ENCODE measurements at regions not wholly inside any gene's neighbourhood (a gene's known extent, or its start where the extent isn't known, plus 50 kb on each side); places are given as distances from the start of the nearest gene placed in this dataset.

GRCh38 chr1:65593516-65593915, 173.0 kb downstream of the LEPR start:
- Histone ChIP-seq H2AFZ (replicated peaks; ENCODE audit: low read length, poor library complexity) (no peak overlapping the region), H3K4me2 (ENCODE audit: low read depth, low read length) (no peak overlapping the region), H3K14ac (replicated peaks; ENCODE audit: low read depth, low read length) (no peak overlapping the region), H3K56ac (ENCODE audit: extremely low read depth, insufficient read depth, low read length) (no peak overlapping the region), H3K27me3 (ENCODE audit: control insufficient read depth, insufficient read depth, low read length) (no peaks in the 10 kb centered on the region), H3K9me3 (ENCODE audit: control insufficient read depth, insufficient read depth, low read length) (no peaks in the 10 kb centered on the region), H4K5ac (ENCODE audit: low read depth, low read length) (no peak overlapping the region), H3K27ac (ENCODE audit: insufficient read depth, low read length) (no peak overlapping the region), H3K23ac (ENCODE audit: low read depth, low read length) (no peak overlapping the region), H3K18ac (ENCODE audit: low read depth, low read length) (no peak overlapping the region), H4K91ac (ENCODE audit: insufficient read depth, low read depth, low read length) (no peak overlapping the region), H3K9me1 (ENCODE audit: insufficient read depth, low read length) (no peaks in the 10 kb centered on the region), H2BK120ac (ENCODE audit: low read depth, low read length) (no peak overlapping the region), H4K20me1 (ENCODE audit: insufficient read depth, low read length) (no peaks in the 10 kb centered on the region), H3K4ac (ENCODE audit: low read depth, low read length) (no peak overlapping the region), H3K9ac (ENCODE audit: low read depth, low read length) (no peak overlapping the region), H3K36me3 (ENCODE audit: control insufficient read depth, insufficient read depth, low read length) (no peaks in the 10 kb centered on the region), H2AK5ac (ENCODE audit: low read depth, low read length) (no peak overlapping the region), H3K4me3 (ENCODE audit: insufficient read depth, low read depth, low read length) (no peak overlapping the region), H3K4me1 (ENCODE audit: control insufficient read depth, insufficient read depth, low read length) (no peaks in the 10 kb centered on the region), H4K8ac (ENCODE audit: low read depth in 2 of 2, low read length in 2 of 2) (no peak overlapping the region), H2BK15ac (ENCODE audit: low read depth, low read length) (no peak overlapping the region), H2BK5ac (ENCODE audit: low read depth, low read length, poor library complexity, severe bottlenecking) (no peak overlapping the region), H2AK9ac (replicated peaks; ENCODE audit: low read depth, low read length, poor library complexity) (no peak overlapping the region), H2BK20ac (ENCODE audit: low read depth, low read length) (no peak overlapping the region), H3K79me1 (ENCODE audit: low read depth in 1 of 2, low read length in 2 of 2) (no peaks in the 10 kb centered on the region)
- ChIA-PET POLR2A (ENCODE audit: unreplicated experiment) (no interaction called here), CTCF (no interaction called here)
- dilution Hi-C loops (cut with HindIII; ENCODE audit: low sequenced_read_pairs, unreplicated experiment) (no loop called here), intact Hi-C loops (cut with micrococcal nuclease) (no loop called here), in situ Hi-C loops (cut with MboI; ENCODE audit: low sequenced_read_pairs) (no loop called here)
- ATAC-seq (ENCODE audit: low read depth) (no peak), DNase-seq (no peak)
- TF ChIP-seq RAD21 (IDR thresholded peaks at IDR 0.05; ENCODE audit: low read length), result no peak
- no peak for TF ChIP-seq ELK1 (IDR thresholded peaks at IDR 0.05; ENCODE audit: borderline replicate concordance, low read depth, low read length)
- TF ChIP-seq CEBPB (IDR thresholded peaks at IDR 0.05; ENCODE audit: low read depth, low read length), result no peak
- TF ChIP-seq, protein P1, sequence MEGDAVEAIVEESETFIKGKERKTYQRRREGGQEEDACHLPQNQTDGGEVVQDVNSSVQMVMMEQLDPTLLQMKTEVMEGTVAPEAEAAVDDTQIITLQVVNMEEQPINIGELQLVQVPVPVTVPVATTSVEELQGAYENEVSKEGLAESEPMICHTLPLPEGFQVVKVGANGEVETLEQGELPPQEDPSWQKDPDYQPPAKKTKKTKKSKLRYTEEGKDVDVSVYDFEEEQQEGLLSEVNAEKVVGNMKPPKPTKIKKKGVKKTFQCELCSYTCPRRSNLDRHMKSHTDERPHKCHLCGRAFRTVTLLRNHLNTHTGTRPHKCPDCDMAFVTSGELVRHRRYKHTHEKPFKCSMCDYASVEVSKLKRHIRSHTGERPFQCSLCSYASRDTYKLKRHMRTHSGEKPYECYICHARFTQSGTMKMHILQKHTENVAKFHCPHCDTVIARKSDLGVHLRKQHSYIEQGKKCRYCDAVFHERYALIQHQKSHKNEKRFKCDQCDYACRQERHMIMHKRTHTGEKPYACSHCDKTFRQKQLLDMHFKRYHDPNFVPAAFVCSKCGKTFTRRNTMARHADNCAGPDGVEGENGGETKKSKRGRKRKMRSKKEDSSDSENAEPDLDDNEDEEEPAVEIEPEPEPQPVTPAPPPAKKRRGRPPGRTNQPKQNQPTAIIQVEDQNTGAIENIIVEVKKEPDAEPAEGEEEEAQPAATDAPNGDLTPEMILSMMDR (conservative IDR thresholded peaks at IDR 0.05; ENCODE audit: low read depth, low read length), result no peak
- TF ChIP-seq RCOR1 (IDR thresholded peaks at IDR 0.05; ENCODE audit: insufficient replicate concordance, low read length), result no peak
- TF ChIP-seq MAFK (IDR thresholded peaks at IDR 0.05; ENCODE audit: low read depth, low read length), result no peak
- no TSS peak for BruUV-seq (replicated peaks)
- no CpG with 5 or more reads among the region's 2 CpGs for WGBS, 2 experiments (ENCODE audit: extremely low coverage in 2 of 2, insufficient read length in 1 of 2)
